K562 (cell line): ENCODE measurements at regions not wholly inside any gene's neighbourhood (a gene's known extent, or its start where the extent isn't known, plus 50 kb on each side); places are given as distances from the start of the nearest gene placed in this dataset.

Experiments used
- ATAC-seq: fragments of 200-7000 bp; cut with Tn5 transposase; 3 replicates; pipeline ENCODE4 v1.9.1; 2020; ENCODE audit warnings: moderate library complexity
- BruUV-seq: library from RNA; stranded (reverse); fragments of 400-500 nt; replicated peaks from 2 replicates; lab custom pipeline; 2021; lab: Mats Ljungman, UMichigan
- CTCF ChIA-PET: fragments of 300-600 bp; formaldehyde crosslinking; extraction: SDS; loops from one replicate; lab custom pipeline; 2021; ENCODE audit warnings: low intra/inter-chr PET ratio; lab: Yijun Ruan, JAX
- POLR2A ChIA-PET: fragments of 300-600, 350-650 bp; sonication (Branson Sonifier 250); formaldehyde crosslinking; extraction: SDS; loops from one replicate; lab custom pipeline; 2021; ENCODE audit warnings: antibody characterized with exemption, inconsistent platforms; lab: Yijun Ruan, JAX
- DNase-seq, 4 experiments: peaks; one replicate each; pipeline versions ENCODE4 v3.0.0 to v3.0.0-alpha.2; 2011 to 2018; ENCODE audit warnings: low spot score in 3 of 4, mixed read lengths in 3 of 4; ENCODE audit errors: extremely low read depth in 1 of 4
- FAIRE-seq: peaks from 2 replicates; lab custom pipeline; 2011; peaks lifted over from hg19 to GRCh38; lab: Jason Lieb, UNC
- H2AFZ ChIP-seq: 2 replicates; pipeline ENCODE4 v1.6.0; 2011; ENCODE audit warnings: low read depth, low read length, control low read depth, inconsistent platforms
- H3K27ac ChIP-seq: fragments of 200-600 bp; 3 replicates; pipeline ENCODE4 v1.8.0; 2011; ENCODE audit warnings: low read depth, mild to moderate bottlenecking, control low read depth, inconsistent platforms, low read length, moderate library complexity, mixed read lengths; ENCODE audit errors: extremely low read depth
- H3K27me3 ChIP-seq, 2 experiments: fragments of 300-600 bp in 1 of 2; 2 replicates in 1 of 2; 3 replicates in 1 of 2; pipeline versions ENCODE4 v1.6.0 to v1.8.0; 2011; ENCODE audit warnings: inconsistent platforms in 2 of 2, low read length in 2 of 2, mild to moderate bottlenecking in 1 of 2, mixed read lengths in 1 of 2, moderate library complexity in 1 of 2; ENCODE audit not compliant: control insufficient read depth in 2 of 2, insufficient read depth in 2 of 2
- H3K36me3 ChIP-seq: fragments of 300-600 bp; 3 replicates; pipeline ENCODE4 v1.8.0; 2011; ENCODE audit warnings: mild to moderate bottlenecking, low read length, inconsistent platforms; ENCODE audit not compliant: control insufficient read depth, insufficient read depth
- H3K4me1 ChIP-seq, 2 experiments: fragments of 200-600 bp in 1 of 2; replicated peaks in 1 of 2; 2 replicates in 1 of 2; 3 replicates in 1 of 2; pipeline versions ENCODE4 v1.5.1 to v1.8.0; 2011; ENCODE audit warnings: inconsistent platforms in 2 of 2, low read length in 2 of 2, mild to moderate bottlenecking in 1 of 2, mixed read lengths in 1 of 2, moderate library complexity in 1 of 2; ENCODE audit not compliant: control insufficient read depth in 2 of 2, insufficient read depth in 2 of 2
- H3K4me2 ChIP-seq: 2 replicates; pipeline ENCODE4 v1.6.1; 2011; ENCODE audit warnings: low read length, control low read depth, inconsistent platforms, mixed read lengths; ENCODE audit not compliant: insufficient read depth
- H3K4me3 ChIP-seq: fragments of 200-600 bp; sonication (generic), shearing (Covaris generic); 2 replicates; pipeline ENCODE4 v1.5.1; 2016; ENCODE audit warnings: control low read depth, inconsistent platforms
- H3K79me2 ChIP-seq: fragments of 200-600 bp; 3 replicates; pipeline ENCODE4 v1.8.0; 2011; ENCODE audit warnings: low read length, inconsistent platforms; ENCODE audit not compliant: control insufficient read depth, insufficient read depth
- H3K9ac ChIP-seq, 2 experiments: 2 replicates each; pipeline versions ENCODE4 v1.6.0 to v1.6.1; 2011; ENCODE audit warnings: low read depth in 2 of 2, low read length in 2 of 2, control low read depth in 1 of 2, inconsistent platforms in 1 of 2, mild to moderate bottlenecking in 1 of 2, mixed read lengths in 1 of 2; ENCODE audit not compliant: insufficient read depth in 1 of 2
- H3K9me1 ChIP-seq: one replicate; pipeline ENCODE4 v1.6.0; 2011; ENCODE audit warnings: inconsistent platforms, mild to moderate bottlenecking, low read length, moderate library complexity; ENCODE audit not compliant: control insufficient read depth, insufficient read depth
- H3K9me3 ChIP-seq: replicated peaks from 2 replicates; pipeline ENCODE4 v1.5.1; 2011; ENCODE audit warnings: low read depth, low read length, inconsistent platforms; ENCODE audit not compliant: control insufficient read depth, insufficient read depth
- H4K20me1 ChIP-seq: replicated peaks from 2 replicates; pipeline ENCODE4 v1.6.1; 2011; ENCODE audit warnings: low read length, inconsistent platforms, mixed read lengths; ENCODE audit not compliant: control insufficient read depth, insufficient read depth
- FOSL1 ChIP-seq: fragments of 200-800 bp; sonication (Bioruptor generic); conservative IDR thresholded peaks from 2 replicates; pipeline ENCODE4 v1.6.1; 2016; ENCODE audit warnings: missing genetic modification characterization, missing compliant biosample characterization
- FOXJ2 ChIP-seq: fragments of 200-800 bp; sonication (Bioruptor generic); IDR thresholded peaks from 2 replicates; pipeline ENCODE4 v1.6.1; 2016; ENCODE audit warnings: missing genetic modification characterization, missing compliant biosample characterization
- GABPB2 ChIP-seq: fragments of 250-450 bp; sonication (Bioruptor Pico); conservative IDR thresholded peaks from 2 replicates; pipeline ENCODE4 v1.5.1; 2021; ENCODE audit warnings: mild to moderate bottlenecking
- HNRNPLL ChIP-seq: fragments of 200-400 bp; formaldehyde crosslinking; IDR thresholded peaks from 2 replicates; pipeline ENCODE4 v1.6.1; 2017; ENCODE audit warnings: low read length, low read depth, mild to moderate bottlenecking; ENCODE audit not compliant: poor library complexity, severe bottlenecking
- MAFK ChIP-seq: IDR thresholded peaks from 2 replicates; pipeline ENCODE4 v1.6.1; 2011; ENCODE audit warnings: low read length, improper control_type of control experiment
- MBD2 ChIP-seq: sonication (generic); IDR thresholded peaks from 2 replicates; pipeline ENCODE4 v1.6.1; 2016; ENCODE audit warnings: low read depth, borderline replicate concordance
- MLX ChIP-seq, 2 experiments: fragments of 450-650 bp in 1 of 2; sonication (generic) in 1 of 2; formaldehyde crosslinking; conservative IDR thresholded peaks; 2 replicates each; pipeline versions ENCODE4 v1.4.0 to v1.8.1; 2020 to 2022; ENCODE audit warnings: mild to moderate bottlenecking in 1 of 2, missing genetic modification reagents in 1 of 2
- NELFE ChIP-seq: IDR thresholded peaks from 2 replicates; pipeline ENCODE4 v1.6.1; 2011; ENCODE audit warnings: mild to moderate bottlenecking; ENCODE audit not compliant: insufficient read depth, insufficient read length
- NFIC ChIP-seq: fragments of 450-650 bp; IDR thresholded peaks from 2 replicates; pipeline ENCODE4 v1.6.1; 2017; ENCODE audit warnings: mild to moderate bottlenecking, inconsistent platforms
- PHB ChIP-seq: fragments of 250-450 bp; sonication (Bioruptor Pico); IDR thresholded peaks from 2 replicates; pipeline ENCODE4 v1.5.0; 2021
- POLR2H ChIP-seq: IDR thresholded peaks from 2 replicates; pipeline ENCODE4 v1.6.1; 2016; ENCODE audit warnings: missing genetic modification characterization, low read depth, mild to moderate bottlenecking, control low read depth, missing compliant biosample characterization, moderate library complexity
- PTRF ChIP-seq: fragments of 450-650 bp; IDR thresholded peaks from 2 replicates; pipeline ENCODE4 v1.6.1; 2016; ENCODE audit warnings: mild to moderate bottlenecking, missing genetic modification characterization, missing compliant biosample characterization
- SAFB2 ChIP-seq: fragments of 200-400 bp; formaldehyde crosslinking; IDR thresholded peaks from 2 replicates; pipeline ENCODE4 v1.6.1; 2018; ENCODE audit warnings: borderline replicate concordance, low read length, low read depth, moderate library complexity; ENCODE audit not compliant: severe bottlenecking
- STAT5A ChIP-seq: IDR thresholded peaks from 2 replicates; pipeline ENCODE4 v1.6.1; 2012; ENCODE audit warnings: low read length, inconsistent platforms, borderline replicate concordance
- STAT5B ChIP-seq: fragments of 250-450 bp; sonication (Bioruptor Pico); IDR thresholded peaks from 2 replicates; pipeline ENCODE4 v1.8.0; 2021; ENCODE audit warnings: mild to moderate bottlenecking, inconsistent platforms
- TAF1 ChIP-seq: IDR thresholded peaks from 2 replicates; pipeline ENCODE4 v1.6.1; 2011; ENCODE audit warnings: mild to moderate bottlenecking, low read length, moderate library complexity; ENCODE audit not compliant: insufficient read depth, control insufficient read depth, severe bottlenecking; ENCODE audit errors: extremely low read depth
- ZFPM2 ChIP-seq: fragments of 250-450 bp; sonication (Bioruptor Pico); IDR thresholded peaks from 2 replicates; pipeline ENCODE4 v1.5.1; 2022; ENCODE audit warnings: mild to moderate bottlenecking
- ZNF232 ChIP-seq: sonication (generic); formaldehyde crosslinking; IDR thresholded peaks from 2 replicates; pipeline ENCODE4 v1.8.0; 2022; ENCODE audit warnings: mild to moderate bottlenecking, missing genetic modification reagents
- ZNF239 ChIP-seq: fragments of 250-450 bp; sonication (Bioruptor Pico); IDR thresholded peaks from 2 replicates; pipeline ENCODE4 v1.4.0; 2020; ENCODE audit warnings: mild to moderate bottlenecking
- WGBS: fragments of 100-300 bp; shearing (Covaris generic); methylation state at CpG from one replicate; pipeline ENCODE4 v1.1.6; 2016; ENCODE audit warnings: low coverage, mixed read lengths; ENCODE audit not compliant: insufficient coverage; ENCODE audit errors: missing lambda C conversion rate; 5-methylcytosine and 5-hydroxymethylcytosine counted together
- in situ Hi-C: fragments of 300-500 bp; cut with MboI; formaldehyde crosslinking; loops from 4 replicates; pipeline ENCODE4 v1.15.0; 2018; ENCODE audit warnings: inconsistent platforms, mixed read lengths
- intact Hi-C: fragments of 100-400 bp; cut with micrococcal nuclease; formaldehyde crosslinking; loops from 2 replicates; pipeline ENCODE4 v1.14.2; 2022
- TF ChIP-seq, protein P1 (sequence below): sonication (generic); formaldehyde crosslinking; IDR thresholded peaks from 2 replicates; pipeline ENCODE4 v1.8.1; 2023; ENCODE audit warnings: mild to moderate bottlenecking, missing genetic modification reagents

GRCh38 chr6:100167585-100167984 lies 173.6 kb upstream of the MCHR2 start:
- no peak overlapping the region for H3K4me2 ChIP-seq
- no peak overlapping the region for H3K27ac ChIP-seq
- POLR2A ChIA-PET = no interaction called here
- FAIRE-seq (no peak), ATAC-seq (no peak), DNase-seq (no peak)
- H3K4me1 ChIP-seq = no peaks in the 10 kb centered on the region
- no peaks in the 10 kb centered on the region for H3K79me2 ChIP-seq
- no peaks in the 10 kb centered on the region for H3K36me3 ChIP-seq
- no peak overlapping the region for H3K4me3 ChIP-seq
- CTCF ChIA-PET = no interaction called here
- no peak overlapping the region for H2AFZ ChIP-seq
- WGBS = 5% methylated on average over 4 of the region's 4 CpGs
- H3K9ac ChIP-seq = no peak overlapping the region
- no TSS peak for BruUV-seq
- in situ Hi-C loops = no loop called here
- no peaks in the 10 kb centered on the region for H3K9me3 ChIP-seq
- TF ChIP-seq, protein P1, sequence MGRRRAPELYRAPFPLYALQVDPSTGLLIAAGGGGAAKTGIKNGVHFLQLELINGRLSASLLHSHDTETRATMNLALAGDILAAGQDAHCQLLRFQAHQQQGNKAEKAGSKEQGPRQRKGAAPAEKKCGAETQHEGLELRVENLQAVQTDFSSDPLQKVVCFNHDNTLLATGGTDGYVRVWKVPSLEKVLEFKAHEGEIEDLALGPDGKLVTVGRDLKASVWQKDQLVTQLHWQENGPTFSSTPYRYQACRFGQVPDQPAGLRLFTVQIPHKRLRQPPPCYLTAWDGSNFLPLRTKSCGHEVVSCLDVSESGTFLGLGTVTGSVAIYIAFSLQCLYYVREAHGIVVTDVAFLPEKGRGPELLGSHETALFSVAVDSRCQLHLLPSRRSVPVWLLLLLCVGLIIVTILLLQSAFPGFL (CRISPR knock-in tag) = no peak
- TF ChIP-seq FOXJ2 (tag) (no peak), POLR2H (tag) (no peak), MLX (CRISPR knock-in tag; conservative IDR thresholded peaks at IDR 0.05) (no peak), MBD2 (no peak), MAFK (no peak), PHB (CRISPR knock-in tag) (no peak), GABPB2 (CRISPR knock-in tag) (no peak), PTRF (tag) (no peak), NELFE (no peak), ZFPM2 (no peak), SAFB2 (no peak), NFIC (no peak), ZNF239 (CRISPR knock-in tag) (no peak), STAT5A (no peak), ZNF232 (CRISPR knock-in tag) (no peak), TAF1 (no peak), STAT5B (CRISPR knock-in tag) (no peak), HNRNPLL (no peak), FOSL1 (tag) (no peak)
- intact Hi-C loops = no loop called here
- H4K20me1 ChIP-seq = no peaks in the 10 kb centered on the region
- no peaks in the 10 kb centered on the region for H3K9me1 ChIP-seq
- H3K27me3 ChIP-seq = no peaks in the 10 kb centered on the region
